H1 (cell line): ENCODE measurements at regions not wholly inside any gene's neighbourhood (a gene's known extent, or its start where the extent isn't known, plus 50 kb on each side); places are given as distances from the start of the nearest gene placed in this dataset.

Experiments used
- CTCF ChIA-PET: fragments of 300-600 bp; sonication (Branson Sonifier 250); formaldehyde crosslinking; loops from one replicate; lab custom pipeline; 2021; ENCODE audit not compliant: partially characterized antibody; lab: Charles Lee
- POLR2A ChIA-PET: fragments of 300-600 bp; sonication (Branson Sonifier 250); formaldehyde crosslinking; loops from one replicate; lab custom pipeline; 2021; ENCODE audit warnings: inconsistent platforms; ENCODE audit not compliant: partially characterized antibody; lab: Charles Lee
- DNase-seq, 2 experiments: peaks; one replicate each; pipeline versions ENCODE4 v3.0.0 to v3.0.0-alpha.2; 2010 to 2022; ENCODE audit warnings: low spot score in 2 of 2, low read depth in 1 of 2, mixed read lengths in 1 of 2
- FAIRE-seq: peaks from 2 replicates; lab custom pipeline; 2011; peaks lifted over from hg19 to GRCh38; lab: Jason Lieb, UNC
- H2AFZ ChIP-seq: 2 replicates; pipeline ENCODE4 v1.8.1; 2012; ENCODE audit warnings: low read length, inconsistent platforms
- H2AK5ac ChIP-seq: 2 replicates; pipeline ENCODE4 v1.6.1; 2013; ENCODE audit warnings: low read depth, low read length
- H2BK120ac ChIP-seq: replicated peaks from 2 replicates; pipeline ENCODE3; 2013; ENCODE audit warnings: low read depth, low read length, inconsistent platforms
- H2BK12ac ChIP-seq: 2 replicates; pipeline ENCODE4 v1.6.1; 2013; ENCODE audit warnings: low read depth, low read length
- H2BK15ac ChIP-seq: 2 replicates; pipeline ENCODE4 v1.6.1; 2013; ENCODE audit warnings: low read length
- H2BK20ac ChIP-seq: 2 replicates; pipeline ENCODE4 v1.6.1; 2013; ENCODE audit warnings: low read length
- H2BK5ac ChIP-seq: 2 replicates; pipeline ENCODE4 v1.6.1; 2013; ENCODE audit warnings: low read depth, low read length
- H3K14ac ChIP-seq: 2 replicates; pipeline ENCODE4 v1.6.1; 2013; ENCODE audit warnings: inconsistent platforms; ENCODE audit not compliant: insufficient read length
- H3K18ac ChIP-seq: 2 replicates; pipeline ENCODE4 v1.6.1; 2013; ENCODE audit warnings: low read length; ENCODE audit errors: extremely low read depth
- H3K23ac ChIP-seq: 2 replicates; pipeline ENCODE4 v1.6.1; 2013; ENCODE audit warnings: inconsistent platforms; ENCODE audit not compliant: insufficient read length
- H3K23me2 ChIP-seq: 2 replicates; pipeline ENCODE4 v1.6.1; 2013; ENCODE audit warnings: low read depth, low read length
- H3K27ac ChIP-seq: 2 replicates; pipeline ENCODE4 v1.6.1; 2011; ENCODE audit warnings: low read depth, low read length, inconsistent platforms
- H3K27me3 ChIP-seq, 4 experiments: replicated peaks in 1 of 4; 1 replicate in 1 of 4; 2 replicates in 3 of 4; pipeline versions ENCODE4 v1.6.1 to v1.8.1; 2011 to 2013; ENCODE audit warnings: low read length in 3 of 4, mild to moderate bottlenecking in 3 of 4, inconsistent platforms in 2 of 4, mixed read lengths in 2 of 4, moderate library complexity in 1 of 4; ENCODE audit not compliant: control insufficient read depth in 3 of 4, insufficient read depth in 3 of 4; ENCODE audit errors: extremely low read depth in 1 of 4
- H3K36me3 ChIP-seq, 4 experiments: 2 replicates each; pipeline versions ENCODE4 v1.6.1 to v1.8.1; 2011 to 2013; ENCODE audit warnings: mild to moderate bottlenecking in 4 of 4, low read length in 3 of 4, moderate library complexity in 2 of 4, control low read depth in 1 of 4, inconsistent platforms in 1 of 4; ENCODE audit not compliant: insufficient read depth in 4 of 4, control insufficient read depth in 2 of 4
- H3K4ac ChIP-seq: replicated peaks from 2 replicates; pipeline ENCODE3; 2013; ENCODE audit warnings: low read length, low read depth, mixed read lengths, inconsistent platforms; ENCODE audit not compliant: insufficient read length
- H3K4me1 ChIP-seq, 4 experiments: replicated peaks in 1 of 4; 1 replicate in 1 of 4; 2 replicates in 3 of 4; pipeline versions ENCODE4 v1.6.1 to v1.8.1; 2011 to 2013; ENCODE audit warnings: low read length in 3 of 4, inconsistent platforms in 2 of 4, mixed read lengths in 1 of 4; ENCODE audit not compliant: insufficient read depth in 4 of 4, control insufficient read depth in 3 of 4
- H3K4me2 ChIP-seq, 2 experiments: 2 replicates each; pipeline versions ENCODE4 v1.6.1 to v1.8.1; 2011 to 2013; ENCODE audit warnings: low read depth in 2 of 2, low read length in 2 of 2, control low read depth in 1 of 2, inconsistent platforms in 1 of 2, mild to moderate bottlenecking in 1 of 2; ENCODE audit not compliant: insufficient read depth in 1 of 2
- H3K4me3 ChIP-seq, 4 experiments: fragments of 200-600, 300-600 bp in 1 of 4; sonication (generic), shearing (Covaris generic), sonication (Bioruptor Twin) in 1 of 4; 2 replicates each; pipeline versions ENCODE4 v1.5.1 to v1.8.1; 2011 to 2016; ENCODE audit warnings: low read length in 4 of 4, low read depth in 3 of 4, control low read depth in 2 of 4, inconsistent platforms in 2 of 4, mild to moderate bottlenecking in 2 of 4, mixed read lengths in 1 of 4, moderate library complexity in 1 of 4; ENCODE audit not compliant: insufficient read depth in 2 of 4; ENCODE audit errors: extremely low read depth in 1 of 4
- H3K56ac ChIP-seq: replicated peaks from 2 replicates; pipeline ENCODE3; 2013; ENCODE audit warnings: low read depth, mild to moderate bottlenecking, mixed read lengths, low read length, inconsistent platforms; ENCODE audit not compliant: insufficient read length
- H3K79me1 ChIP-seq: 2 replicates; pipeline ENCODE4 v1.6.1; 2013; ENCODE audit warnings: low read depth, low read length, control low read depth
- H3K79me2 ChIP-seq, 2 experiments: 2 replicates each; pipeline versions ENCODE4 v1.6.1 to v1.8.1; 2012 to 2013; ENCODE audit warnings: low read length in 2 of 2, mild to moderate bottlenecking in 2 of 2, inconsistent platforms in 1 of 2; ENCODE audit not compliant: insufficient read depth in 2 of 2, control insufficient read depth in 1 of 2
- H3K9ac ChIP-seq, 4 experiments: replicated peaks in 1 of 4; 1 replicate in 1 of 4; 2 replicates in 3 of 4; pipeline versions ENCODE4 v1.6.1 to v1.8.1; 2011 to 2013; ENCODE audit warnings: low read depth in 3 of 4, low read length in 3 of 4, control low read depth in 2 of 4, mild to moderate bottlenecking in 2 of 4, moderate library complexity in 2 of 4, inconsistent platforms in 1 of 4; ENCODE audit errors: extremely low read depth in 1 of 4
- H3K9me3 ChIP-seq, 2 experiments: 2 replicates each; pipeline versions ENCODE4 v1.6.1 to v1.8.1; 2012 to 2013; ENCODE audit warnings: mild to moderate bottlenecking in 2 of 2, moderate library complexity in 2 of 2, control low read depth in 1 of 2, inconsistent platforms in 1 of 2, low read depth in 1 of 2, low read length in 1 of 2, mixed read lengths in 1 of 2; ENCODE audit not compliant: insufficient read depth in 2 of 2
- H4K20me1 ChIP-seq, 2 experiments: replicated peaks in 1 of 2; 2 replicates each; pipeline versions ENCODE3 to v1.8.1; 2011 to 2013; ENCODE audit warnings: inconsistent platforms in 2 of 2, low read length in 2 of 2, mild to moderate bottlenecking in 1 of 2; ENCODE audit not compliant: insufficient read depth in 2 of 2, control insufficient read depth in 1 of 2
- H4K5ac ChIP-seq: 2 replicates; pipeline ENCODE4 v1.6.1; 2013; ENCODE audit warnings: low read length, low read depth, mixed read lengths, inconsistent platforms; ENCODE audit not compliant: insufficient read length
- H4K8ac ChIP-seq: 2 replicates; pipeline ENCODE4 v1.8.0; 2013; ENCODE audit warnings: mild to moderate bottlenecking, moderate library complexity, low read length, inconsistent platforms; ENCODE audit not compliant: insufficient read depth; ENCODE audit errors: extremely low read depth
- H4K91ac ChIP-seq: replicated peaks from 2 replicates; pipeline ENCODE3; 2013; ENCODE audit warnings: low read length, mixed read lengths, inconsistent platforms; ENCODE audit not compliant: insufficient read length
- HDAC6 ChIP-seq: IDR thresholded peaks from one replicate; pipeline ENCODE4 v1.7.1; 2012; ENCODE audit warnings: low read depth, mild to moderate bottlenecking, inconsistent platforms, low read length, moderate library complexity
- NANOG ChIP-seq: IDR thresholded peaks from 2 replicates; pipeline ENCODE4 v1.6.1; 2011; ENCODE audit warnings: low read length, low read depth, mild to moderate bottlenecking, inconsistent platforms; ENCODE audit not compliant: insufficient read depth, poor library complexity, severe bottlenecking
- NRF1 ChIP-seq: IDR thresholded peaks from 2 replicates; pipeline ENCODE4 v1.6.1; 2011; ENCODE audit warnings: mild to moderate bottlenecking, low read depth, low read length, improper control_type of control experiment
- RNF2 ChIP-seq: fragments of 200-900, 300-1000 bp; sonication (generic); IDR thresholded peaks from 2 replicates; pipeline ENCODE4 v1.7.1; 2016; ENCODE audit warnings: borderline replicate concordance, low read depth, mild to moderate bottlenecking, antibody characterized with exemption, low read length; ENCODE audit not compliant: poor library complexity, severe bottlenecking; ENCODE audit errors: missing control alignments
- RXRA ChIP-seq: IDR thresholded peaks from 2 replicates; pipeline ENCODE4 v1.6.1; 2011; ENCODE audit warnings: low read depth, mild to moderate bottlenecking, low read length, moderate library complexity; ENCODE audit not compliant: insufficient read depth
- SIRT6 ChIP-seq: IDR thresholded peaks from one replicate; pipeline ENCODE4 v1.7.1; 2012; ENCODE audit warnings: low read length, inconsistent platforms
- SIX5 ChIP-seq: IDR thresholded peaks from 2 replicates; pipeline ENCODE4 v1.6.1; 2011; ENCODE audit warnings: mild to moderate bottlenecking, low read depth, low read length
- SP4 ChIP-seq: IDR thresholded peaks from 2 replicates; pipeline ENCODE4 v1.6.1; 2012; ENCODE audit warnings: low read length, inconsistent platforms
- SRF ChIP-seq: IDR thresholded peaks from 2 replicates; pipeline ENCODE4 v1.6.1; 2011; ENCODE audit warnings: mild to moderate bottlenecking, low read depth, low read length, moderate library complexity
- TCF12 ChIP-seq: IDR thresholded peaks from 2 replicates; pipeline ENCODE4 v1.6.1; 2011; ENCODE audit warnings: low read depth, mild to moderate bottlenecking, low read length
- YY1 ChIP-seq: IDR thresholded peaks from 2 replicates; pipeline ENCODE4 v1.6.1; 2011; ENCODE audit warnings: low read depth, mild to moderate bottlenecking, low read length
- WGBS, 2 experiments: shearing (Covaris generic) in 1 of 2; methylation state at CpG; one replicate each; pipeline versions ENCODE4 v1.1.6 to v1.1.7; 2013 to 2015; ENCODE audit warnings: low lambda C conversion rate in 2 of 2, mixed read lengths in 2 of 2, inconsistent platforms in 1 of 2, low coverage in 1 of 2, missing lambda C conversion rate in 1 of 2; ENCODE audit not compliant: insufficient replicate concordance in 2 of 2, insufficient coverage in 1 of 2, insufficient read length in 1 of 2; ENCODE audit errors: extremely low coverage in 1 of 2, missing lambda C conversion rate in 1 of 2; 5-methylcytosine and 5-hydroxymethylcytosine counted together
- TF ChIP-seq, protein P1 (sequence below): IDR thresholded peaks from 2 replicates; pipeline ENCODE4 v1.6.1; 2011; ENCODE audit warnings: low read length, improper control_type of control experiment

DNA sequence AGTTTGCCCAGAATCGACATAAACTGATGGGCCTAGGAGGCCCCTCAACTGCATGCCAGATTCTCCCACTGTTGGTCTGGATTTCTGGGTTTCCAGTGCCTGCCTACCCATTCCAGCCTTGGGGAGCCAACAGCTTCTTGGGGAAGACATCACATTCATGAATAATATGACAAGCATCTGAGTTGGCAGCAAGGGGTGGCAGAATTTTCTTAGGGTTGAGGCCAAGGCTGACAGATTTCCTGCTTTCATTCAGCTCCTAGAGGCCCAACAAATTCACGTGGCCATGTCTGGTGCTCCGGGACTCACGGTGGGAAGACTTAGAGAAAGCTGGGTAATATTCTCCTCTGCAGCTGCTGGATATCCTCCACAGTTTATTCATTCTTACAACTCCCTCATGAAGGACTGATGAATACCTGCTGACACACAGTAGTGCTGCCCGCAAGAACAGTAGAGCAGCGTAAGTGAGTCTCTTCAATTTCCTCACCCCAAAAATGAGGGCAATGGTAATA lies 305.0 kb upstream of the TNC start:
- CTCF ChIA-PET, result no interaction called here
- Histone ChIP-seq H2BK15ac (0 out of 2 replicates have a peak overlapping the region, but pooled peaks have one; percentile 19), H4K20me1 (no peaks in the 10 kb centered on the region), H3K18ac (no peak overlapping the region), H3K79me1 (no peaks in the 10 kb centered on the region), H3K23me2 (no peaks in the 10 kb centered on the region), H2BK5ac (no peak overlapping the region), H4K8ac (no peak overlapping the region), H2AFZ (no peak overlapping the region), H3K27me3 (no peaks in the 10 kb centered on the region), H3K9ac (no peak overlapping the region), H3K27ac (no peak overlapping the region), H2BK12ac (no peak overlapping the region), H3K4ac (no peak overlapping the region), H4K91ac (no peak overlapping the region), H3K36me3 (no peaks in the 10 kb centered on the region), H3K4me3 (no peak overlapping the region), H3K4me2 (no peak overlapping the region), H2AK5ac (no peak overlapping the region), H3K23ac (no peak overlapping the region), H2BK120ac (no peak overlapping the region), H2BK20ac (no peak overlapping the region), H3K14ac (no peak overlapping the region), H4K5ac (no peak overlapping the region), H3K56ac (no peak overlapping the region), H3K9me3 (peaks cover 13 to 21% of the 10 kb centered on the region in 2 experiments), H3K79me2 (no peaks in the 10 kb centered on the region), H3K4me1 (no peaks in the 10 kb centered on the region)
- POLR2A ChIA-PET, result no interaction called here
- no peak for DNase-seq
- FAIRE-seq, result no peak
- TF ChIP-seq SIRT6 (no peak), SP4 (no peak), NRF1 (no peak), RXRA (no peak), YY1 (no peak), NANOG (no peak), SRF (no peak), RNF2 (no peak), TCF12 (no peak), SIX5 (no peak), HDAC6 (no peak)
- TF ChIP-seq, protein P1, sequence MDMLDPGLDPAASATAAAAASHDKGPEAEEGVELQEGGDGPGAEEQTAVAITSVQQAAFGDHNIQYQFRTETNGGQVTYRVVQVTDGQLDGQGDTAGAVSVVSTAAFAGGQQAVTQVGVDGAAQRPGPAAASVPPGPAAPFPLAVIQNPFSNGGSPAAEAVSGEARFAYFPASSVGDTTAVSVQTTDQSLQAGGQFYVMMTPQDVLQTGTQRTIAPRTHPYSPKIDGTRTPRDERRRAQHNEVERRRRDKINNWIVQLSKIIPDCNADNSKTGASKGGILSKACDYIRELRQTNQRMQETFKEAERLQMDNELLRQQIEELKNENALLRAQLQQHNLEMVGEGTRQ, result no peak
- WGBS, 2 experiments, result 90% methylated on average over 6 of the region's 6 CpGs; no CpG with 5 or more reads in 1 of the 2 experiments
